ENCODE measurements at regions not wholly inside any gene's neighbourhood (a gene's known extent, or its start where the extent isn't known, plus 50 kb on each side); places are given as distances from the start of the nearest gene placed in this dataset.

DNA sequence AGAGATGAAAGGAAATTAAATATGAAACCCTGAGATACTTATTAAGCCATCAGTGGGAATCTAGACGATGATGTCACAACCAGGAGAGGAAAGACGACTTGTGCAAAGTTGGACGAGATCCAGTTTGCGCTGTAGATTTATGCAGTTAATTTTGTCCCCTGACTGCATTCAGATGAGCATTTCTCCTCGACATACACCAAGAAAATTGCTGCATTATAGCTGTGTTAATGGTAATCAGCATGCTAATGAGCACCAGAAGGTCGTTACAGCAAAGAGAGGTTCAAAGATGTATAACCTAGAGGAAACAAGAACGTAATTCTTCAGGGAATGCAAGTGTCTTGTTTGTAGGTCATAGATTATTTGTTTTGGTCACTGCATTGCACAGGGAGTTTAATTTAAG lies 371.7 kb downstream of the RBM26 start:
- Histone ChIP-seq H3K4me1 (ENCODE audit: control insufficient read depth in 1 of 2, insufficient read depth in 2 of 2, low read length in 2 of 2) (no peaks in the 10 kb centered on the region), H4K20me1 (ENCODE audit: insufficient read depth, low read length) (no peaks in the 10 kb centered on the region), H3K27me3 (ENCODE audit: control insufficient read depth in 2 of 2, insufficient read depth in 2 of 2, low read length in 2 of 2) (no peaks in the 10 kb centered on the region), H3K9me3 (replicated peaks in 1 of 2; ENCODE audit: control insufficient read depth in 1 of 2, insufficient read depth in 1 of 2, low read length in 2 of 2) (no peaks in the 10 kb centered on the region), H3K79me2 (ENCODE audit: insufficient read depth, low read length) (no peaks in the 10 kb centered on the region), H3K4me2 (replicated peaks; ENCODE audit: extremely low read depth, low read length, poor library complexity, severe bottlenecking) (no peak overlapping the region), H3K9ac (ENCODE audit: insufficient read depth, low read length, poor library complexity, severe bottlenecking) (no peak overlapping the region), H3K4me3 (replicated peaks in 1 of 3; ENCODE audit: low read depth in 2 of 3, low read length in 3 of 3) (no peak overlapping the region), H3K27ac (ENCODE audit: low read depth in 1 of 2, low read length in 2 of 2) (no peak overlapping the region), H3K36me3 (replicated peaks in 1 of 2; ENCODE audit: control insufficient read depth in 1 of 2, insufficient read depth in 2 of 2, low read length in 2 of 2) (no peaks in the 10 kb centered on the region), H2AFZ (ENCODE audit: insufficient read depth, low read depth, low read length, poor library complexity, severe bottlenecking) (no peak overlapping the region)
- TF ChIP-seq, protein P1, sequence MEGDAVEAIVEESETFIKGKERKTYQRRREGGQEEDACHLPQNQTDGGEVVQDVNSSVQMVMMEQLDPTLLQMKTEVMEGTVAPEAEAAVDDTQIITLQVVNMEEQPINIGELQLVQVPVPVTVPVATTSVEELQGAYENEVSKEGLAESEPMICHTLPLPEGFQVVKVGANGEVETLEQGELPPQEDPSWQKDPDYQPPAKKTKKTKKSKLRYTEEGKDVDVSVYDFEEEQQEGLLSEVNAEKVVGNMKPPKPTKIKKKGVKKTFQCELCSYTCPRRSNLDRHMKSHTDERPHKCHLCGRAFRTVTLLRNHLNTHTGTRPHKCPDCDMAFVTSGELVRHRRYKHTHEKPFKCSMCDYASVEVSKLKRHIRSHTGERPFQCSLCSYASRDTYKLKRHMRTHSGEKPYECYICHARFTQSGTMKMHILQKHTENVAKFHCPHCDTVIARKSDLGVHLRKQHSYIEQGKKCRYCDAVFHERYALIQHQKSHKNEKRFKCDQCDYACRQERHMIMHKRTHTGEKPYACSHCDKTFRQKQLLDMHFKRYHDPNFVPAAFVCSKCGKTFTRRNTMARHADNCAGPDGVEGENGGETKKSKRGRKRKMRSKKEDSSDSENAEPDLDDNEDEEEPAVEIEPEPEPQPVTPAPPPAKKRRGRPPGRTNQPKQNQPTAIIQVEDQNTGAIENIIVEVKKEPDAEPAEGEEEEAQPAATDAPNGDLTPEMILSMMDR (IDR thresholded peaks at IDR 0.05): no peak
- H3K36me3 Mint-ChIP-seq: no peaks in the 10 kb centered on the region
- H3K27ac Mint-ChIP-seq: no peak overlapping the region
- peaks cover 0 to 5% (median 0%) of the 10 kb centered on the region in 3 donors for H3K27me3 Mint-ChIP-seq (ENCODE audit: low read depth in 3 of 3)
- peaks cover 0 to 8% (median 3%) of the 10 kb centered on the region in 7 donors for H3K9me3 Mint-ChIP-seq
- WGBS (ENCODE audit: insufficient coverage): 89% methylated on average over 5 of the region's 7 CpGs
- no peak for DNase-seq
- H3K4me1 Mint-ChIP-seq: no peaks in the 10 kb centered on the region
- intact Hi-C loops (cut with micrococcal nuclease): no loop called here
- H3K4me3 Mint-ChIP-seq: no peak overlapping the region

DNA sequence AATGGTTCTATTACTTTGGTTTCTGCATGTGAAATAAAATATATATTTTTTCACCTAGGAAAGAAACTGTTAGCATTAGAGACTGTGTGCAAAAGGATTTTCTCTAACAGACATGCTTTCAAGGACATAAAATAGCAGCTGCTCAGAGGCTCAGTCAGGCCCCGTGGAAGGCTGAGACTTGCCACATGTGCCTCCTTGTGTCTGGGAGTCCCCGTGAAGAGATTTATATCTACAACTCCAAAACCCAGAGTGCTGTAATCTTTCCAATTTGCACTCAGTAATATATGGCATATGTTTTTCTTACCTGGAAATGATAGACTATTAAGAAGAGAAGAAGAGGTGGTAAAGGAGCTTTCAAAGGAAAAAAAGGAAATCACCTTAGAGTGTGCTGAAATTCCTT lies 371.6 kb upstream of the OBI1 start:
- no peaks in the 10 kb centered on the region for H3K36me3 Mint-ChIP-seq
- Histone ChIP-seq H3K4me2 (replicated peaks; ENCODE audit: extremely low read depth, low read length, poor library complexity, severe bottlenecking) (no peak overlapping the region), H3K27me3 (ENCODE audit: control insufficient read depth in 2 of 2, insufficient read depth in 2 of 2, low read length in 2 of 2) (no peaks in the 10 kb centered on the region), H2AFZ (ENCODE audit: insufficient read depth, low read depth, low read length, poor library complexity, severe bottlenecking) (no peak overlapping the region), H3K79me2 (ENCODE audit: insufficient read depth, low read length) (no peaks in the 10 kb centered on the region), H3K4me3 (replicated peaks in 1 of 3; ENCODE audit: low read depth in 2 of 3, low read length in 3 of 3) (no peak overlapping the region), H3K9me3 (replicated peaks in 1 of 2; ENCODE audit: control insufficient read depth in 1 of 2, insufficient read depth in 1 of 2, low read length in 2 of 2) (no peaks in the 10 kb centered on the region), H4K20me1 (ENCODE audit: insufficient read depth, low read length) (no peaks in the 10 kb centered on the region), H3K9ac (ENCODE audit: insufficient read depth, low read length, poor library complexity, severe bottlenecking) (no peak overlapping the region), H3K27ac (ENCODE audit: low read depth in 1 of 2, low read length in 2 of 2) (no peak overlapping the region), H3K36me3 (replicated peaks in 1 of 2; ENCODE audit: control insufficient read depth in 1 of 2, insufficient read depth in 2 of 2, low read length in 2 of 2) (no peaks in the 10 kb centered on the region), H3K4me1 (ENCODE audit: control insufficient read depth in 1 of 2, insufficient read depth in 2 of 2, low read length in 2 of 2) (no peaks in the 10 kb centered on the region)
- intact Hi-C loops (cut with micrococcal nuclease): no loop called here
- H3K9me3 Mint-ChIP-seq: no peaks in the 10 kb centered on the region
- peaks cover 0 to 5% (median 0%) of the 10 kb centered on the region in 3 donors for H3K27me3 Mint-ChIP-seq (ENCODE audit: low read depth in 3 of 3)
- TF ChIP-seq, protein P1 (IDR thresholded peaks at IDR 0.05): no peak
- DNase-seq: no peak
- H3K4me1 Mint-ChIP-seq: no peaks in the 10 kb centered on the region
- no peak overlapping the region for H3K4me3 Mint-ChIP-seq
- H3K27ac Mint-ChIP-seq: no peak overlapping the region
- no CpG with 5 or more reads among the region's 2 CpGs for WGBS (ENCODE audit: insufficient coverage)

Measured in CD14-positive monocyte (primary cell).